ENCODE measurements at regions not wholly inside any gene's neighbourhood (a gene's known extent, or its start where the extent isn't known, plus 50 kb on each side); places are given as distances from the start of the nearest gene placed in this dataset.

GRCh38 chr20:11204926-11205768 is 531.3 kb upstream of the JAG1 start (continued):
- no peak for TF ChIP-seq ARID3A (IDR thresholded peaks at IDR 0.05; ENCODE audit: low read depth, low read length)
- no peak for TF ChIP-seq ZNF761 (CRISPR knock-in tag; conservative IDR thresholded peaks at IDR 0.05)
- no peak for TF ChIP-seq HOXA5 (CRISPR knock-in tag; IDR thresholded peaks at IDR 0.05)
- no peak for TF ChIP-seq ZMYM3 (CRISPR knock-in tag; IDR thresholded peaks at IDR 0.05)
- TF ChIP-seq, protein P1, sequence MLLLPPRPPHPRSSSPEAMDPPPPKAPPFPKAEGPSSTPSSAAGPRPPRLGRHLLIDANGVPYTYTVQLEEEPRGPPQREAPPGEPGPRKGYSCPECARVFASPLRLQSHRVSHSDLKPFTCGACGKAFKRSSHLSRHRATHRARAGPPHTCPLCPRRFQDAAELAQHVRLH (CRISPR knock-in tag; IDR thresholded peaks at IDR 0.05; ENCODE audit: borderline replicate concordance, low read depth): 0 out of 2 replicates have a peak, but pooled peaks have one; percentile 44
- no peak for TF ChIP-seq IKZF4 (CRISPR knock-in tag; IDR thresholded peaks at IDR 0.05; ENCODE audit: borderline replicate concordance, low read depth, not compliant biosample characterization)
- TF ChIP-seq ZNF256 (CRISPR knock-in tag; conservative IDR thresholded peaks at IDR 0.05): no peak
- no peak for TF ChIP-seq SMARCE1 (IDR thresholded peaks at IDR 0.05; ENCODE audit: borderline replicate concordance)
- TF ChIP-seq ZNF10 (CRISPR knock-in tag; IDR thresholded peaks at IDR 0.05; ENCODE audit: borderline replicate concordance, low read depth): no peak
- TF ChIP-seq POLR2AphosphoS5 (IDR thresholded peaks at IDR 0.05; ENCODE audit: low read depth, low read length): no peak
- 0 out of 2 replicates have a peak, but pooled peaks have one; percentile 35 for TF ChIP-seq MIER3 (CRISPR knock-in tag; IDR thresholded peaks at IDR 0.05; ENCODE audit: borderline replicate concordance)
- no peak for TF ChIP-seq KLF9 (CRISPR knock-in tag; IDR thresholded peaks at IDR 0.05; ENCODE audit: low read depth)
- no peak for TF ChIP-seq ZBTB1 (CRISPR knock-in tag; IDR thresholded peaks at IDR 0.05; ENCODE audit: borderline replicate concordance)
- TF ChIP-seq, protein P2, sequence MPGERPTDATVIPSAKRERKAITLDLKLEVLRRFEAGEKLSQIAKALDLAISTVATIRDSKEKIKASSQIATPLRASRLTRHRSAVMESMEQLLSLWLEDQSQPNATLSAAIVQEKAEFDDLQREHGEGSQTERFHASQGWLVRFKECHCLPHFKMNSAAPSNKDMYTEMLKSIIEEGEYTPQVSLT (CRISPR knock-in tag; IDR thresholded peaks at IDR 0.05; ENCODE audit: borderline replicate concordance, low read depth): no peak
- TF ChIP-seq, protein P3, sequence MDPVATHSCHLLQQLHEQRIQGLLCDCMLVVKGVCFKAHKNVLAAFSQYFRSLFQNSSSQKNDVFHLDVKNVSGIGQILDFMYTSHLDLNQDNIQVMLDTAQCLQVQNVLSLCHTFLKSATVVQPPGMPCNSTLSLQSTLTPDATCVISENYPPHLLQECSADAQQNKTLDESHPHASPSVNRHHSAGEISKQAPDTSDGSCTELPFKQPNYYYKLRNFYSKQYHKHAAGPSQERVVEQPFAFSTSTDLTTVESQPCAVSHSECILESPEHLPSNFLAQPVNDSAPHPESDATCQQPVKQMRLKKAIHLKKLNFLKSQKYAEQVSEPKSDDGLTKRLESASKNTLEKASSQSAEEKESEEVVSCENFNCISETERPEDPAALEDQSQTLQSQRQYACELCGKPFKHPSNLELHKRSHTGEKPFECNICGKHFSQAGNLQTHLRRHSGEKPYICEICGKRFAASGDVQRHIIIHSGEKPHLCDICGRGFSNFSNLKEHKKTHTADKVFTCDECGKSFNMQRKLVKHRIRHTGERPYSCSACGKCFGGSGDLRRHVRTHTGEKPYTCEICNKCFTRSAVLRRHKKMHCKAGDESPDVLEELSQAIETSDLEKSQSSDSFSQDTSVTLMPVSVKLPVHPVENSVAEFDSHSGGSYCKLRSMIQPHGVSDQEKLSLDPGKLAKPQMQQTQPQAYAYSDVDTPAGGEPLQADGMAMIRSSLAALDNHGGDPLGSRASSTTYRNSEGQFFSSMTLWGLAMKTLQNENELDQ (CRISPR knock-in tag; IDR thresholded peaks at IDR 0.05; ENCODE audit: borderline replicate concordance): no peak
- no peak for TF ChIP-seq ZNF781 (CRISPR knock-in tag; IDR thresholded peaks at IDR 0.05; ENCODE audit: borderline replicate concordance, not compliant biosample characterization)
- no peak for TF ChIP-seq MED13 (CRISPR knock-in tag; IDR thresholded peaks at IDR 0.05)
- TF ChIP-seq RNF219 (CRISPR knock-in tag; IDR thresholded peaks at IDR 0.05): no peak
- TF ChIP-seq CSRNP2 (CRISPR knock-in tag; conservative IDR thresholded peaks at IDR 0.05; ENCODE audit: low read depth): no peak
- TF ChIP-seq MTA3 (CRISPR knock-in tag; IDR thresholded peaks at IDR 0.05): no peak
